Superior temporal gyrus (tissue), 1 donor: ENCODE measurements at regions not wholly inside any gene's neighbourhood (a gene's known extent, or its start where the extent isn't known, plus 50 kb on each side); places are given as distances from the start of the nearest gene placed in this dataset.

Experiments used
- DNase-seq: peaks from one replicate; pipeline ENCODE4 v3.0.0-alpha.2; 2016; ENCODE audit errors: extremely low spot score

DNA sequence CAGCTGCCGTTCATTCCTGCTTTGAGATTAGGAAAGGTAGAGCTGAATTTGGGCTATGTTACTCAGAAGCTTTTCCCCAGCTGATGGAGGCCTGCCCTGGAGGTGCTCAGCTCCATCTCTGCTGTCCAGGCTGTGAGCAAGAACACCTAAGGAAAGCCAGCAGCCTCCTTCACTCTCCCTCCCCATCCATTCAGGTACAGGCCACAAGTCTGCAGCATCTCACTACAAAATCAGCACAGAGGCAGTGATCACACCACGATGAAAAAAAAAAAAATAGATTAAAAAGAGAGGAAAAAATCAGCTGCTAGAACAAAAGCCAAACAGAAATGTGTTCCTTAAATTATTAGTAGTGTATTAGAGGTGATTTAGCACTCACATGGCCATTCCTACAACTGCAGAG, 515.0 kb downstream of the CDH26 start:
- DNase-seq = no peak

DNA sequence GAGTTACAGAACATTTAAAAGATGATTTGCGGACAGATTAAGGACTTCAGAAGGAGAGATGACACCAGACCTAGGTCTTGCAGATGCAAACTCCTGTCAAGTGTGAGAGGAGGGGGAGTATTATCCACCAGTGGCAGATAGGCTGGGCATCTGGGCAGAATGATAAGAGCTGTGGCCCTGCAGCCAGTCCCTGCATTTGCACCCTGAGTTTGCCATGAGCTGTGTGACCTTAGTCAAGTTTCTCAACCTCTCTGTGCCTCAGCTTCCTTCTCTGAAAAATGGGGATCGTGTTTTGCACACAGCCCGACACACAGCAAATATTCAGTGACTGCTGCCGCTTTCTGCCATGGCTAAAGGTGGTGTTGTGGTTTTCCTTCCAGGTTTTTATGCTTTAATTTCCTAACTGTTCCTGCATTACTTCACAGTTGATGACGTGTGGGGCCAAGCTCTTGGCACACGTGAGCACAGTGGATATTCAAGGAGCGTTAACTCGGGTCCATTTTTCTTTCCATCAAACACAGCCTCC, 516.2 kb downstream of the CDH26 start:
- DNase-seq = no peak

DNA sequence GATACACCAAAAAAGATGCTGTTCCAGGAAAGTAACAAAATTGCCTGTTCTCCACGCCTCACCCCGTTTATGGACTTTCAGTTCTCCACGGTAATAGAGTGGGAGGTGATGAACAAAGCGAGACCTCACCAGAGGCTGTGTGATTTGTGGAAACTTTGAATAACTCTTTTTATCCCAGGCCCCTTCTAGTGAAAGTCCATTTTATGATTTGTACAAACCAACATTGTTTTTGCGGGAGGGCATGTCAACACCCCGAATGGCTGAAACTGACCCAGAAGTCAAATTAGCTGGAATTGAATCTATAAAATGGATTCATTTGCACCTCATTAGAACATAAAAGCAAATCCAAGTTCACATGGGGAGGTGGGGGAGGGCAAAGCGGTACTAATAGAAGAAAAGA, 517.8 kb downstream of the CDH26 start:
- no peak for DNase-seq

DNA sequence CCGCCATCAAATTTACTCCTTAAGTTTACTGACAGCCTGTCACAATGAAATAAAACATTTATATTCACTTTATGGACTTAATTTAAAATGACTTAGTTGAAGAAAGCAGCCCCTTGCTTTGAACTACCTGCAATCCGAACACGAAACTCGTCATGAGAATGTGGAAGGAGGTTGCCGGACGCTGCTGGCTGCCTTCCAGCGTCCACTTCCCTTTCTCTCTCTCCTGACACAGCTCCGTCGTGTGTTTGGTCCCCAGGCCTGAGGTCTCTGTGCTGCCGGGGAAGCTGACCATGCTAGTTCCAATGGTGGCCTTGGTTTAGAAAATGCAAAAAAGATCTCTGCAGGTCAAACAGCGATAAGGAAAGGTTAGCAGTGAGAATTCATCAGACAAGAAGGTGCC, 519.7 kb downstream of the CDH26 start:
- peak; percentile 13 for DNase-seq

DNA sequence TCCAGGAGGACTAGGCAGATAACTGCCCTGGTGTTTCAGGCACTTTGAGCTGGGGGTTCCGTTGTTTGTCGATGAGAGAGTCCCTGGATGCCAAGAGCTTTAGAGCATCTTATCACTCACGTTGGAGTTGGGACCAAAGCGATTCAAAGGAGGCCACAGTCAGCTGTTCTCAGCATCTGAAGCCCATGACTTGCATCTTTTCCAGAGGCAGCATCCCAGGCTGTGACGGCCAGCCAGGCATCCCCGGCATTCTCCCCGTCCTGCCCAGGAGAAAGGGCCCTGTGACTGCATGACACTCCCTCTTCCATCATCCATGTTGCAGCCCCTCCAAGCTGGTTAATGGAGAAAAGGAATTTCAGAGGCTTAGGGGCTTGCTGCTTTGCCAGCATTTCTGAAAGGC, 520.3 kb downstream of the CDH26 start:
- no peak for DNase-seq

DNA sequence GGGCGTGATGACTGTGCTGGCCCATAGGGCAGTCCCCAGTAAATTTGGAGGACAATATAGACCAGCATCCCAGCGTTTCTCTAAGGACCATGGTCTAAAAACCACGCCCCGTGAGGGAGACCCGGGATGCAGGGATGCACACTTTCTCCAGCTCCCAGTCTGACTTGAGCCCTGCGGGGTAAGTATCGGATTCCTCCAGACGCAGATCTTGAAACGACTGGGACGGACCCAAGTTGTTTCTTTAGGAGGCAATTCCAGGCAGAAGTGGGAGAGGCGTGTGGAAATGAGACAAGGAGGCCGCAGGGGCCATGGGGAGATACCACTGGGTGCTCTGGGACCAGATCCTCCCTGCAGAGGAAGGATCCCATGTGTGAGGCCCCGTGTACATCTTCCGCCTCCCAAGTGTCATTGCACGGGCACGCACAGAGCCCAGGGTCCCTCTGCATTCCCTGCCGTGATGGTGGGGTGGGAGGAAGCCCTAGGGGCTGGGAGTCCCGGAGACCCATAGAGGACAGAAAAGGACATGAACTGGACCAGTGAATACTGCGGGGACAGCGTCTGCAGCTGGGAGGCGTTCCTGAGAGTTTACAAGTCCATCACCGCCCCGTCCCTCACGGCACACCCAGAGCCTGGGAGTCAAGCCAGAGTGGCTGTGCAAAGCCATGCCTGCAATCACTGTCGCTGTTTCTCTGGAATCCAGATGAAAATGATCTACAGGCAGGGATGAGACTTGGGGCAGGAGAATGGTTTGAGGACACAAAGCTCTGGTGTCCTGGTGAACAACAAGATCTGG, 522.9 kb downstream of the CDH26 start:
- no peak for DNase-seq

DNA sequence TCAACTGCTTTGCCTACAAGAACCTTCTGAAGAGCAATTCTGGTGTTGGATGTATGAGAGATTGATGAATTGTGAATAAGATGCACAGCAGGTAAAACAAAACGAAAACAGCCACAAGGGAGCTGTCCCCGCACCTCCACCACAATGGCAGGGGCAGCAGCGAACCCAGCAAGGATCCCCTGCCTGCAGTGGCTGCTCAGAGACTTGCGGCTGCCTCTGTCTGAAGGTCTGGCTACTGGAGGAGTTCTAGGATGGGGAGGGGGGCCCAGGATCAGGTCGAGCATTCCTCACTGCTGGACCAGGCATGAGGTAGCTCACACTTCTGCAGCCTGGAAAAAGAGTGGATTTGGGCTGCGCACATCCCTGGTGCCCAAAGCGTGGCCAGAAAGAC, 523.5 kb downstream of the CDH26 start:
- DNase-seq = no peak

DNA sequence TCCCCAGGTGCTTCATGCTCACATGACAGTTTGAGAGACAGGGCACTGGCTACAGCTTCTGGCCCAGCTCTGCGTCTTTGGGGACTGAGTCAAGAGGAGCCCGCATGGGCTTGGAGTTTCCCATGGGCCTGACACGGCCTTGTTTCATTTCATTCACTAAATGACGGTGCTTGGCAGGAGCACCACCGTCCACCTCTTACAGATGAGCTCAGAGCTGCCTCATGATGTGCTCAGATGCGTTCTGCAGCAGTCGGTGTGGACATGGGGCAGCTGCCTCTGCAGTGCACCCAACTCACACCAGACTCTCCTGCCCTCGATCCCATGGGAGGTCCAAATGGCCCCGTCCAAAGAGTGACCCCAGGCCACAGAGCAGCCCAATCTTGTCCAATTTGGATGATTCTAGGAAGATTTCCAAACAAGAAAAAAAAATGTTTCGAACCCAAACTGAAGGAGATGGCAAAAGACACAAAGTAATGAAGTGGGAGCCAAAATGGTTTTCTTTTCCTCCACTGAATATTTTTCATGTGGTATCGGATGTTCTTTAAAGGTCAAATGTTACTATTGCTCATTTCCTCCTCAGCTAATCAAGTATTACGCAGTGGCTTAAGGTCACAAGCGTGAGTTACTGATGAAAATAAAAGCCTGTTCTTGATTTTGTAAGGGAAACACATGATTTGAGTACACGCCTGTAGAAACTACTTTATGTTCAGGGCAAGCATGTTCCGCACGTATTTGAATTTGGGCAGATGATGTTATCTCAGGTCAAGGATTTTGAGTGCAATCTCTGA, 524.2 kb downstream of the CDH26 start:
- DNase-seq = no peak

DNA sequence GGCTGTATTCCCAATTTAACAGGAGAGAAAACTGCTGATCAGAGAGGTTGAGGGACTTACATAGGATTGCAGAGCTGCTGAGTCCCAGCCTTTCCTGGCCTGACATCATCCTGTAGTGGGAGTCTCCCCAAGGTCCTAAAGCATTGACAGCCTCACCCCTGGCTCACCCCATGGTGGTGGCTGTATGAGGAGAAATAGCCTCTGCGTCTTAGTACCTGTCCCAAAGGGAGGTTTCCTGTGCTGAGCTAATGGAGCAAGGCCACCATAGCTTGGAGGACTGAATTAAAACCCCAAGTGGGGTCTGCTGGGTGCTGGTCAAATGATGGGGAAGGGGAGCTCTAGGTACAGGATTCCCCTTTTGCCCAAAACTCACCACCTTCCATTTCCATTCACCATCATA, 525.1 kb downstream of the CDH26 start:
- no peak for DNase-seq

DNA sequence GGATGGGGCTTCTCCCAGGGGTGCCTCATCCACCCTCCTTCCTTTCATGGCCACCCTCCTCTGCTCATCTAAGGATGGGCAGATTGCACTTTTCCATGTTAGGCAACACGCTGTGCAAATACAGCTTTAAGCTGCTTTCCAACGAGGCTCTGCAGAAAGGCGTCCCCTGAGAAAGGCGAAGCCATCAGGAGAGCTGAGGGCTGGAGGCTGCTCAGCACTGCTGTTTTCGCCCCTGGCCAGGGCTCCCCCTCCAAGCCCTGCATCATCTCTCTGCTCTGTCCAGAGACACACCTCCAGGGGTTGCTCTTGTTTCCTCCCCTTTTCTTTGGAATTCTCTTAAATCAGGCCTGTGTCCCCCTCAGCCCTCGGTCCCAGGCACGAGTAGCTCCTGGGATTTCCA, 526.1 kb downstream of the CDH26 start:
- DNase-seq = no peak

DNA sequence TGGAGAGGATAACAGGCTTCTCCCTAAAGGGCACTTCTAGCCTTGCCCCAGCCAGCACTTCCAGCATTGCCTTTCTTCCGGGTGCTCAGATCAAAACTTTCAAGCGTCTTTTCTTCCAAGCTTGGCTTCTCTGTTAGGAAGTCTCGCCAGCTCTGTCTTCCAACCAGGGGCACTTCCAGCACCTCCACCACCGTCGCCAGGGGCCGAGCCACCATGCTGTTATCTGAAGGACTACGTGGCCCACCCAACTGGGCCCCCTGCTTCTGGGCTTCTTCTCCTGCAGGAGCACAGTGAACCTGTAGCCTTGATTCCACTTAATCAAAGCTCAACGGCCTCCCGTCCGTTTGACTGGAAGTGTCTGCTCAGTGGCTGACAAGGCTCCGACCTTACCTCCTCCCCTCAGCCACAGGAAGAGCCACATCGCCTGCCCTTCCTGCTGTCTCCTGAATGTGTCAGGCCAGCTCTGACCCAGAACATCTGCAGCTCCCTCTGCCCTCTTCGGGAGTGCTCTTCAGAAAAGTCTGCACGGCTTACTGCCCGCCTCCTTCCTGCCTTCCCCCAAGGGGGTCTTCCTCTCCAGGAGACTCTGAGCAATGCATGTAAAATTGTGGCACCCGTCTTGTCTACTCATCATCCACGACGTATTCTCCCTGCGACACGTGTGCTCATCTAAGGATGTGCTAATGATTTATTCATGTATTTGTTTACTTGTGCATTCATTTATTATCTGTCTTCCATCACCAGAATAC, 527.0 kb downstream of the CDH26 start:
- no peak for DNase-seq

DNA sequence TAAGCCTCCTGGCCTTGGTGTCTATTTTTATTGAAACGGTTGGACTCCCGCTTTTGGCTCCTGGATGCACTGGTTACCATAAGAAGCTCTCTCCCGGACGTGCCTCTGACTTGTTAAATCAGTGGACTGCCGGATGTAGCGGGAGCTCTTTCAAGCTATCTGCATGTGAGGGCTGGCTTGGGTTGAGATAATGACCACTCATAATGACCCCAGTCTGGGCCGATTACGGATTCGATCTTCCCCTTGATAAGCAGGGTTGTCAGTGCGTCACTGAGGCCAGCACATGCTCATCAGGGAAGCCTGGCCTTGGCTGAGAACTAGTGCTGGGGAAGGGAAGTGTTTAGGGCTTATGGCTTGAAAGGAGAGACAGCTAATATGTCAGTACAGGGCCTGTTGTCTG, 528.1 kb downstream of the CDH26 start:
- DNase-seq = no peak

DNA sequence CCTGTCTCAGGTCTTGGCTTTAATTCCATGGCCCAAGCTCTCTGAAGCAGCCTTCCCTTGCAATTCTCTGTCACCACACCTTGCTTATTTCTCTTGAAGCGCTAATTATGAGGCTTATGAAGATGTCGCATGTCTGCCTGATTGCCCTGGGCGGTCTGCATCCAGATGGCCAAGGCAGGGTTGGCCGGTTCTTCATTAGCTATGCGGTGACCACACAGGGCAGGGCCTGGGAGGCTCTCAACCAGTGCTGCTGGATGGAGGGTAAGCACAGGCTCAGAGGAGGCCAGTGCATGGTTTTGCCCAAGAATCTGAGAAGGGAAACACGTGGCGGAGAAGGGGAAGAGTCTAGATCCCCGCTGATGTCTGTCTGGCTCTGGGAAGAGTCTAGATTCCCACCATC, 528.7 kb downstream of the CDH26 start:
- no peak for DNase-seq

DNA sequence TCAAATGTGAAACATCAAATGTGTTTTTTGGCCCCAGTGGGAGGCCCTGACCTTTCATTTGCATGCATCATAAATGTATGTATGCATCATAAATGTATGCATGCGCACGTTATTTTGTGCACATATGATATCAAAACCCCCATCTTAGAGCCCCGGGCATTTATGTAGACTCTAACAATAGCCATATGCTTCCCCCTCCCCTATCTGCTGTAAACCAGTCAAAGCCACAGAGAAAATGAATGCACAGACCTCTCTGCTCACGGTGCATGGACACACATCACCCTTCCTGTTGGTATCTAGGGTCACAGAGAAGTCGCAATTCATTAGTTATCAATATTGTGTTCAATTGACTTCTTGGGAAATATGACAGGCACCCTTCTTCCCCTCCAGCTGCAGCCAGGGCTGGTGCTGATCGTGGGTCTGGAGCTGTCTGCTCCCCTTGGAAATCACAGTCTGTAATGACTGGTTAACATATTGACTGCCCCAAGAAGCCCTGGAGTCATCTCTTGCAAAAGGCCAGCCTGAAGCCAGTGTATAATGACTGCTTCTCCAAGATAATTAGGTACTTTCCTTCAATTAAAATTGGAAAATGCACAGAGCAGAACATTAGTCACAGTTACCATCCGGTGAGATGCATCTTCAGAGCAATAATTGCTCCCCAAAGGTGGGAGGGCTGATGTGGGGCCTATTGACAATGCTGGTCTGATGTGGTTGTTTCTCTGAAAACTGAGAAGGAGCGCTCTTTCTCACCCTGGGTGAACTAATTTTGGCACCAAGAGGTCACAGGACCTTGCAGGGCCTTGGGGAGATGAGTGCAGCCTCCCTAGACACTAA, 532.2 kb downstream of the CDH26 start:
- DNase-seq = no peak

DNA sequence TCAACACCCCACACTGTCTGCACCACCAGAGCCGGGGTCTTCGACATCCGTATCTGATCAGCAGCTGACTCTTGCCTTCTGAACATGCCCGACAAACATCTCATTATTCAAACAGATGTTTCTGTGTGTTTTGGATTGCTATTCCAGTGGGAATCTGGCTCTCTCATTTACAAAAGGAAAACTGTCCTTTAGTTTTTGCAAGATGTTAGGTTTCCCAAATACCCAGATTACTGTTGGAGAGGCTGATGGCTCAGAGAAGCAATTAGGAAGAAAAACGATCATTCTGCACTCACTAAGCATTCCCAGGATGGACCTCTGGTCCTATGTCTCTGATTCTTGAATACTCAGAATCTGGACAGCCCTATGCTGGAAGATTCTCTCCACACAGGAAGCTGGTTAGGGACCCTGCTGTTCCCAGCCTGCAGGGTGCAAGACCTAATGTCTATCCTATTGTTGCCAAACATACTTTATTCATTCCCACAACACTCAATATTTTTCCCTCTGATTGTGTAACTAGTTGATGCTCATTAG, 532.9 kb downstream of the CDH26 start:
- no peak for DNase-seq

DNA sequence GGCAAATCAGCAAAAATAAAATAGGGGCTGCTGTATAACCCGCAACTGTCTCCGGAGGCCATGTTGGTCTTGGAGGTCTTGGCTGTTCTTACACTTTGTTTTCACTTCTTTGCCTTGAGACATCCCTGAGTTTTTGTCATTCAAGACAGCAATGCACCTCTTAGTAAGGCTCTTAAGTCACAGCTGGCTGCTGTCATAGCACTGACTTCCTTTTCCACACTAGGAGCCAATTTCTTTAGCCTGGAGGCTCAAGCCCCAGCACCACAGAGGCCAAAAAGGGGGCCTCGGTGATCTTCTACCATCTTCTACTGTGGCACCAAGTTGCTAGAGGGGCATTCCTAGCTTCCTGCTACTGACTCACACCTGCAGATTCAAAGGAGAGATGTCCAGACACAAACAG, 536.3 kb downstream of the CDH26 start:
- no peak for DNase-seq

DNA sequence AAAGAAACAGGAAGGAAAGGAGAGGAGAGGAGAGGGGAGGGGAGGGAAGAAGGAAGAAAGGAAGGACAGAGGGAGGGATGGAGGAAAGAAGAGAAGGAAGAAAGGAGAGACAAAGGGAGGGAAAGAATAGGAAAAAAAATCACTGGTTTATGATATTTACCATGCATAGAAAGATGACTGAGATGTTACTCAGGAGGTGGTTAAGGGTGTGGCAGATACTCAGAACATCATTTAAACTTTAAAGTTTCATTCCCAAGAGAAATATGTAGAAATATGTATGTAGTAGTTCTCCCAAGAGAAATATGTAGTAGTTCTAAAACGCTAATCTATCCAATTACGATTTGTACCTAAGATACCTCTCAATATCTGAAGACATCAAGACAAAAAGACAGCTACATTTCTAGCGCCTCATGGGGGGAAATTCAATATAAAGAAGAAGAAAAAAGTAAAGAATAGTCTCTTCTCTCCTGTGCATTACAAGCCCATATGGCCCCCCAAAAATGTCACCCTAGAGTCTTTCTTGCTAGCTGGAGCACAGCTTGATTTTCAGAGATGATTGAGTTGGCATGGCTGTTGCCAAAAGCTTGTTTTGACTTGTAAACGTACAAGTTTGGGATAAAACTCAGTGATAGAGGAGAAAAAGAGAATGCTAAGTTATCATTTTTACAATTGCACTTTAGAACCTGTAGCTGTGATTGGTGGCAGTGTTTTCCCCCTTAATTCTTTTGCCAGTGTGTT, 539.2 kb downstream of the CDH26 start:
- no peak for DNase-seq

DNA sequence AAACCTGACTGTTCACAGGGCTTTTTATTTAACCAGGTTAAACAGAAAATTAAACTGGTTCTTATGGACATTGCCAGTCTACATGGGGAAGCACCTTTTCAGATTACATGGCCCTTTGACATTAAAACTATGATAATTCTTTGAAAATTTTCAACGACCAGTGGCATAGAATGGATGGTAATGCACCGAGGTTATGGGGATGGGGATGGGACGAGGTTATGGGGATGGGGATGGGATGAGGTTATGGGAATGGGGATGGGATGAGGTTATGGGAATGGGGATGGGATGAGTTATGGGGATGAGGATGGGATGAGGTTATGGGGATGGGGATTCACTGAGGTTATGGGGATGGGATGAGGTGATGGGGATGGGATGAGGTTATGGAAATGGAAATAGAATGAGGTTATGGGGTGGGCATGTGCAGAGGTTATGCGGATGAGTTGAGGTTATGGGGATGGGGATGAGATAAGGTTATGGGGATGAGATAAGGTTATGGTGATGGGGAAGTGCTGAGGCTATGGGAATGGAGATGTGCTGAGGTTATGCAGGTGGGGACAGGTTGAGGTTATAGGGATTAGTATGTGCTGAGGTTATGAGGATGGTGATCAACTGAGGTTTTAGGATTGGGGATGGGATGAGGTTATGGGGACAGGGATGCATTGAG, 541.9 kb downstream of the CDH26 start:
- no peak for DNase-seq

DNA sequence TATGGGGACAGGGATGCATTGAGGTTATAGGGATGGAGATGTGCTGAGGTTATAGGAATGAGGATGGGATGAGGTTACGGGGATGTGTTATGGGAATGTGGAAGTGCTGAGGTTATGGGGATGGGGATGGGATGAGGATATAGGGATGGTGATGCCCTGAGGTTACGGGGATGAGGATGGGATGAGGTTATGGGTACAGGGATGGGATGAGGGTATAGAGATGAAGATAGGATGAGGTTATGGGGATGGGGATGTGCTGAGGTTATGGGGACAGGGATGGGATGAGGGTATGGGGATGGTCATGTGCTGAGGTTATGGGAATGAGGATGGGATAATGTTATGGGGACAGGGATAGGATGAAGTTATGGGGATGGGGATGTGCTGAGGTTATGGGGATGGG, 542.8 kb downstream of the CDH26 start:
- DNase-seq = no peak

DNA sequence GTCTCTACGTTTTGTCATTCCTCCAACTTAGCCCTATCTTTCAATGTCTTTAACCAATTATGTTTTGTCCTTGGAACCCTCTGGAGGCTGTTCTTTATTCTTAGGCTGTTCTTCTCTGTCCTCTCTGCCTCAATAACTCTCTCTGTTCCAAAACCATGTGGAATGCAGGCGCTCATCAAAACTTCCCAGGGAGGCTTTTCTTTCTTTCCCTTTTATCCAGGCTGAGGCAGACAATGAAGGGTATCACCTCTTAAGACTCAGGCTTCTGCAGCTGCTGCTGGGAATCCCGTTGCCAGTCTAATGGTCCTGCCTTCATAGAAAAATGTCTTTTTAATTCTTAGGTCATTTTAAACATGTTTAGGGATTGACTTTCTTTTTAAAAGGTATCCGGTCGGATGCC, 544.7 kb downstream of the CDH26 start:
- no peak for DNase-seq
